SK-N-MC (cell line): ENCODE measurements at regions not wholly inside any gene's neighbourhood (a gene's known extent, or its start where the extent isn't known, plus 50 kb on each side); places are given as distances from the start of the nearest gene placed in this dataset.

ENCODE experiments used
- EZH2 ChIP-seq: fragments of 200-600 bp; sonication (generic); IDR thresholded peaks from one replicate; pipeline ENCODE4 v1.6.1; 2017; ENCODE audit warnings: antibody characterized with exemption
- FOXP2 ChIP-seq: optimal IDR thresholded peaks from 2 replicates; pipeline ENCODE3; 2011; ENCODE audit warnings: mild to moderate bottlenecking, moderate library complexity; ENCODE audit not compliant: insufficient read depth; ENCODE audit errors: extremely low read length, control extremely low read depth
- POLR2AphosphoS5 ChIP-seq: IDR thresholded peaks from 2 replicates; pipeline ENCODE4 v1.6.1; 2012; ENCODE audit warnings: mild to moderate bottlenecking, low read depth, low read length, borderline replicate concordance

GRCh38 chr20:11044561-11044960 lies 370.8 kb upstream of the JAG1 start:
- TF ChIP-seq POLR2AphosphoS5 (no peak), EZH2 (no peak), FOXP2 (no peak)
